Stimulated activated naive CD8-positive, alpha-beta T cell treated with anti-CD3 and anti-CD28 coated beads, Interleukin-15, Interleukin-2, amounts not matched to agents 100 U/mL and 50 U/mL, for 24 hours (primary cell): ENCODE measurements at regions not wholly inside any gene's neighbourhood (a gene's known extent, or its start where the extent isn't known, plus 50 kb on each side); places are given as distances from the start of the nearest gene placed in this dataset.
"Not testable (repeated sequence)": the region's sequence is repeated elsewhere in the genome, so short reads cannot be mapped to it uniquely, and the experiment has no call there.

Experiments
- ATAC-seq: fragments of 150-1000 bp; cut with Tn5 transposase; one replicate; pipeline ENCODE4 v1.10.0; 2021
- DNase-seq: peaks from one replicate; pipeline ENCODE4 v3.0.0; 2021

GRCh38 chr1:196002906-196003305 is 605.3 kb downstream of the KCNT2 start:
- no peak for DNase-seq
- no peak for ATAC-seq

DNA sequence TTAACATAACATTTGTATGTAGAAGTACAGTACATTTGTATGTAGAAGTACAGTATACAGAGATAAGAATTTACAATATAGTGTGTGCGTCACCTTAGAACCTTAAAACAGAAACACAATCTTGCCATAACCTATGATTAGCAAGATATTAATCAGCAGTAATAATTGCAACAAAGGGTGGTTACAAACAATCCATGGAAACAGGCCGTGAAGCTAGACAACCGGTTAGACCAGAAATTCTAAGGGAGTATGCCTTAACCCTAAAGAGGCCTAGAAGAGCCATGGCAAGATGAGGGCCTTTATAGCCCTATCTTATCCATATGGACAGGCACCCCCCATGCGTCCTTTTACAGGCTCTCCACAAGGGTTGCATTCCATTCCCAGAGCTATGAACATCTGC is 605.9 kb downstream of the KCNT2 start:
- ATAC-seq, DNase-seq: not testable (repeated sequence)

- DNase-seq (no peak), ATAC-seq (no peak)
Measured at GRCh38 chr1:196001188-196001587, 607.1 kb downstream of the KCNT2 start.

GRCh38 chr1:195999022-195999421 is 609.2 kb downstream of the KCNT2 start:
- no peak for DNase-seq
- ATAC-seq: no peak

GRCh38 chr1:195981448-195982139 is 626.6 kb downstream of the KCNT2 start:
- ATAC-seq: no peak
- no peak for DNase-seq

DNA sequence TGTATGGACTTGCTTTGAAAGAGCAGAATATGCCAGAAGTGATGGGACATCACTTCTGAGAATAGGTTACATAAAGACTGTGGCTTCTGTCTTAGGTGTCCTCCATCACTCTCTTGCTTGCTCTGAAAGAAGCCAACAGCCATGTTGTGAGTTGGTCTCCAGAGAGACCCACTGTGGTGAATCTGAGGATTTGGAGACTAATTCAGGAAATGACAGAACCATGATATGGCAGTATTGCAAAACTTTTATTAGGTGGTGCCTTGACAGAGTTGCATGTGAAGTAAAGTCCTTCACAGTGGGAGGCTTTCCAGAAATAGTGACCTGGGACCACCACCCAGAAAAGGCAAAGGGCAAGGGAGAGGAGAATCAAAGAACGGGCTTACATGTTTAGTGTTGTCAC is 628.6 kb downstream of the KCNT2 start:
- no peak for DNase-seq
- ATAC-seq: no peak

- DNase-seq: no peak
- no peak for ATAC-seq
Measured at GRCh38 chr1:195973311-195973904, 634.8 kb downstream of the KCNT2 start.

GRCh38 chr1:195971589-195971988 is 636.7 kb downstream of the KCNT2 start:
- no peak for ATAC-seq
- no peak for DNase-seq

DNA sequence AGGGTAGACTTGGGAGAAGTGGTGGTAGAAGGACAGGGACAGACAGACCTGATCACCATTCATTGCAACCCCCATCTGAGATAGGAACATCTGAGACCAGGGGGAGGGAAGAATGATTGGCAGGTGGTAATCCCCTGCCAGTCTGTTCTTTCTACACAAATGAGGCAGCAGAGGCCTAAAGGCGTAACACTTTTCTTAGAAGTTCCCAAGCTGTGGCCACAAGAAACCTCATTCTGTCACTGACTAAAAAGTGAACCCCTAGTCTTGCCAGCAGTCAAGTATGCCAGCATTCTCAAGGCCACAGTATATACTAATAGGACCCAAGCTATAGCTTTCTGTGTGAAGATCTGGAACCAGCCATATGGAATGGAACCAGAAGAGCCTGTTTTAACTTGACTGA is 638.0 kb downstream of the KCNT2 start:
- DNase-seq (no peak), ATAC-seq (no peak)

DNA sequence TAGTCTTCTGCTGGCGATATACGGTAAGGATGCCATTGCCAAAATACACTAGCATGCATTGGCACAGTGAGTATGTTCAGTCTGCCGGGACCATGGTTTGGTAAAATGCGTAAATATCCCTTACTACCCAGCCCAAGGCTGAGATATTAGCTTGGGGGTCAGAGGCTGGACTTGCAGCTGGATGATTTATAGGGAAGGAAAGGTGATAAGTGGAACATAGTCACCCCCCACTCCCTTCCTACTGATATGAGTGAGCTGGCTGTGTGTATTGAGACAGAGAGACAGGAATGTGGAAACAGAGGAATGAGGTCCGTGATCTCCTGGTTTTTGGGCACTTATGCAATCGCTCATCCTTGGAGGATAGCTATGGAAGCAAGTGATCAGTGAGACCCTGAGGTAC is 642.8 kb downstream of the KCNT2 start:
- ATAC-seq (no peak), DNase-seq (no peak)

- ATAC-seq (no peak), DNase-seq (no peak)
Measured at GRCh38 chr1:195965036-195965435, 643.2 kb downstream of the KCNT2 start.

DNA sequence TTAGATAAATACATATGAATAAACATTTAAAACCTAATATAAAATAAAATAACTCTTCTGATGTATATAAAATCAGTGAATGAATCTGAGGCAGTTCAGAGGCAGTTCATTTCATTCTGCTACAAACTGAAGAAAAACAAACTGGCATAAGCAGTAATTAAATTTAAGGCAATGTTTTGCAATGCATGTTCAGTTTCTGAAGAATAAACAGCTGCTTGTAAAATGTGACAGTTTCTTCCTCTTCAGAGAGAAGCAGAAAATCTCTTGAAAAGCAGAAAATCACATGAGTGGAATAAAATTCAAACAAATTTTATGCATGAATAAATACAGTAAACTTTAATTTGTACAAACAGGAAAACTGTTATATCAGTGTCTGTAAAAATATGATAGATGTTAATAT is 643.7 kb downstream of the KCNT2 start:
- DNase-seq (no peak), ATAC-seq (no peak)

- DNase-seq: no peak
- ATAC-seq: no peak
Measured at GRCh38 chr1:195962051-195962450, 646.2 kb downstream of the KCNT2 start.

GRCh38 chr1:195960580-195960979 is 647.7 kb downstream of the KCNT2 start:
- ATAC-seq (no peak), DNase-seq (no peak)

GRCh38 chr1:195958131-195958530 is 650.1 kb downstream of the KCNT2 start:
- no peak for DNase-seq
- no peak for ATAC-seq

DNA sequence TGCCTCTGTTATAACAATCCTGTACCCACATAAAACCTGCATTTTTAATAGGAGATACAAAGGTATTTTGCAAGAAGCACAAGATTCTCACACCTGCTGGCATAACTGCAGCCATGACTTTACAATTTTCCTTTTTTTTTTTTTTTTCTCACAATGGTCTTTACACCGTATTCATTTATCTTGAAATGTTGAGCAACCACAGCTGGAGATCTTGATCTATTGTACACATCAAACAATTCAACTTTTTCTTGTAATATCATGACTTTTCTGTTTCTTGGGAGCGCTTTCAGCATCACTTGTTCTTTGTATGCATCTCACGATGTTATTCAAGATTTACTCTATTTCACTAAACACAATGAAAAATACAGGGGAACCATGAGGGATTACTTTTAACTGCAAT is 651.4 kb downstream of the KCNT2 start:
- ATAC-seq: no peak
- DNase-seq: no peak

GRCh38 chr1:195954848-195955247 is 653.4 kb downstream of the KCNT2 start:
- no peak for DNase-seq
- ATAC-seq: no peak

DNA sequence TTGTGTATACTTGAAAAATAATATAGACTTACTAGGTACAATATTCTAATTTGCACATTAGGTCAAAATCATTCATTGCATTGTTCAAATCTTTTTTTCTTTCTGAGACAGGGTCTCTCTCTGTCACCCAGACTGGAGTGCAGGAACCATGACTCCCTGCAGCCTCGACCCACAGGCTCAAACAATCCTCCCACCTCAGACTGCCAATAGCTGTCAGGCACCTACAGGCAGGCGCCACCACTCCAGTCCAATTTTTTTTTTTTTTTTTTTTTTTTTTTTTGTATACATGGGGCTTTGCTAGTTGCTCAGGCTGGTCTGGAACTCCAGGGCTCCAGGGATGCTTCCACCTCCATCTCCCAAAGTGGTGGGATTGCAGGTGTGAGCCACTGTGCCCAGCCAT is 656.9 kb downstream of the KCNT2 start:
- DNase-seq (no peak), ATAC-seq (no peak)

GRCh38 chr1:195948123-195948895 is 659.9 kb downstream of the KCNT2 start:
- DNase-seq (no peak), ATAC-seq (no peak)

- DNase-seq (no peak), ATAC-seq (no peak)
Measured at GRCh38 chr1:195946500-195946899, 661.7 kb downstream of the KCNT2 start.

GRCh38 chr1:195941795-195942194 is 666.4 kb downstream of the KCNT2 start:
- ATAC-seq (no peak), DNase-seq (no peak)

DNA sequence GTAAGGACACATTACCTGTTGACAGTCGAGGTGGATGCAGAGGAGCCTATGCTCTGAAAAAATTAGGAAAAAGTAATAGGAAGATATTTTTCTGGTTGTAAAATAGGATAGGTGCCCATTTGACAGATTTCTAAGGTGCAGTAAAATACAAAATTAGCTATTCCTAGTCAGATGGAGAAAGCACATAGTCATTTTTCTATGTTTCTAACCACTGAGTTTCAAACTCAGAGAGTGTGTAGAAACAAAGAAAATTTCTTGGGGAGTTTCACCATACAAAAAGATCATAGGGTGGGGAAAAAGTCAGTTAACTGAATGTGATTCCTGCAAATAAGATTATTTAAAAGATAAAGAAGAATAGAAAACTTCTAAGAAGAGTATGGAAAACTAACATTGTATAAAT is 666.9 kb downstream of the KCNT2 start:
- no peak for DNase-seq
- ATAC-seq: no peak

GRCh38 chr1:195939844-195940243 is 668.4 kb downstream of the KCNT2 start:
- DNase-seq: no peak
- no peak for ATAC-seq
